Endothelial cell of umbilical vein (primary cell): ENCODE measurements at regions not wholly inside any gene's neighbourhood (a gene's known extent, or its start where the extent isn't known, plus 50 kb on each side); places are given as distances from the start of the nearest gene placed in this dataset.

Source experiments
- BruUV-seq: library from RNA; stranded (reverse); fragments of 400-500 nt; replicated peaks from 2 replicates; lab custom pipeline; 2021; lab: Mats Ljungman, UMichigan
- CTCF ChIA-PET: fragments of 300-600, 350-600 bp; sonication (Branson Sonifier 250); formaldehyde crosslinking; loops from one replicate; lab custom pipeline; 2021; ENCODE audit warnings: antibody characterized with exemption, inconsistent platforms; lab: Charles Lee
- POLR2A ChIA-PET: fragments of 300-600, 350-600 bp; sonication (Branson Sonifier 250); formaldehyde crosslinking; loops from one replicate; lab custom pipeline; 2021; ENCODE audit warnings: antibody characterized with exemption, inconsistent platforms; lab: Charles Lee
- DNase-seq: peaks from one replicate; pipeline ENCODE4 v3.0.0-alpha.2; 2011; ENCODE audit warnings: low read depth, low spot score
- FAIRE-seq: peaks from 2 replicates; lab custom pipeline; 2011; peaks lifted over from hg19 to GRCh38; lab: Jason Lieb, UNC
- H2AFZ ChIP-seq: 2 replicates; pipeline ENCODE4 v1.6.0; 2012; ENCODE audit warnings: low read depth, low read length, control low read depth, inconsistent platforms
- H3K27ac ChIP-seq: 2 replicates; pipeline ENCODE4 v1.5.1; 2011; ENCODE audit warnings: low read depth, mild to moderate bottlenecking, control low read depth, low read length, moderate library complexity; ENCODE audit not compliant: insufficient read depth
- H3K27me3 ChIP-seq, 2 experiments: 2 replicates each; pipeline versions ENCODE4 v1.6.0 to v1.6.1; 2011; ENCODE audit warnings: low read length in 2 of 2, mixed read lengths in 1 of 2; ENCODE audit not compliant: control insufficient read depth in 2 of 2, insufficient read depth in 2 of 2
- H3K36me3 ChIP-seq, 2 experiments: 2 replicates in 1 of 2; 3 replicates in 1 of 2; pipeline ENCODE4 v1.5.1; 2011; ENCODE audit warnings: low read length in 2 of 2, mild to moderate bottlenecking in 1 of 2, moderate library complexity in 1 of 2; ENCODE audit not compliant: control insufficient read depth in 2 of 2, insufficient read depth in 2 of 2; ENCODE audit errors: extremely low read depth in 1 of 2
- H3K4me1 ChIP-seq: 3 replicates; pipeline ENCODE4 v1.5.1; 2011; ENCODE audit warnings: mild to moderate bottlenecking, low read length; ENCODE audit not compliant: control insufficient read depth, insufficient read depth; ENCODE audit errors: extremely low read depth
- H3K4me2 ChIP-seq: 2 replicates; pipeline ENCODE4 v1.6.1; 2011; ENCODE audit warnings: low read length, control low read depth, mixed read lengths; ENCODE audit not compliant: insufficient read depth
- H3K4me3 ChIP-seq, 3 experiments: fragments of 200-600 bp in 1 of 3; sonication (generic), shearing (Covaris generic) in 1 of 3; replicated peaks in 1 of 3; 2 replicates each; pipeline ENCODE4 v1.5.1; 2011 to 2016; ENCODE audit warnings: control low read depth in 3 of 3, low read length in 3 of 3, mild to moderate bottlenecking in 2 of 3, inconsistent platforms in 1 of 3, low read depth in 1 of 3, moderate library complexity in 1 of 3; ENCODE audit not compliant: insufficient read depth in 1 of 3
- H3K79me2 ChIP-seq: 2 replicates; pipeline ENCODE4 v1.6.0; 2012; ENCODE audit warnings: low read length, inconsistent platforms; ENCODE audit not compliant: control insufficient read depth, insufficient read depth
- H3K9ac ChIP-seq: replicated peaks from 2 replicates; pipeline ENCODE3; 2011; ENCODE audit warnings: low read length, control low read depth; ENCODE audit not compliant: insufficient read depth; ENCODE audit errors: extremely low read depth
- H3K9me1 ChIP-seq: replicated peaks from 3 replicates; pipeline ENCODE4 v1.6.0; 2011; ENCODE audit warnings: mild to moderate bottlenecking, low read length; ENCODE audit not compliant: control insufficient read depth, insufficient read depth; ENCODE audit errors: extremely low read depth
- H3K9me3 ChIP-seq: replicated peaks from 2 replicates; pipeline ENCODE4 v1.5.1; 2012; ENCODE audit warnings: low read length, inconsistent platforms; ENCODE audit not compliant: control insufficient read depth, insufficient read depth
- H4K20me1 ChIP-seq: replicated peaks from 2 replicates; pipeline ENCODE3; 2011; ENCODE audit warnings: mild to moderate bottlenecking, low read length; ENCODE audit not compliant: control insufficient read depth, insufficient read depth; ENCODE audit errors: extremely low read depth
- CTCF ChIP-seq, 2 donors: IDR thresholded peaks; 1 replicate in 1 of 2; 2 replicates in 1 of 2; pipeline ENCODE4 v1.5.1; 2011; ENCODE audit warnings: low read length in 2 of 2, mild to moderate bottlenecking in 2 of 2, moderate library complexity in 2 of 2, control low read depth in 1 of 2, inconsistent platforms in 1 of 2, low read depth in 1 of 2; ENCODE audit not compliant: insufficient read depth in 1 of 2; ENCODE audit errors: extremely low read depth in 1 of 2
- EZH2 ChIP-seq: IDR thresholded peaks from 2 replicates; pipeline ENCODE4 v1.6.1; 2012; ENCODE audit warnings: borderline replicate concordance, low read depth, mild to moderate bottlenecking, moderate library complexity, low read length, inconsistent platforms; ENCODE audit not compliant: severe bottlenecking
- FOS ChIP-seq: IDR thresholded peaks from 2 replicates; pipeline ENCODE4 v1.6.1; 2011; ENCODE audit warnings: mild to moderate bottlenecking, low read length, moderate library complexity, borderline replicate concordance; ENCODE audit not compliant: insufficient read depth
- GATA2 ChIP-seq: IDR thresholded peaks from 2 replicates; pipeline ENCODE4 v1.7.0; 2011; ENCODE audit warnings: low read depth, mild to moderate bottlenecking, moderate library complexity, mixed read lengths, low read length; ENCODE audit not compliant: insufficient read length, insufficient read depth
- JUN ChIP-seq: IDR thresholded peaks from 2 replicates; pipeline ENCODE4 v1.6.1; 2011; ENCODE audit warnings: borderline replicate concordance, low read depth; ENCODE audit not compliant: insufficient read length, insufficient read depth
- MAX ChIP-seq: IDR thresholded peaks from 2 replicates; pipeline ENCODE4 v1.6.1; 2011; ENCODE audit not compliant: insufficient read depth, insufficient read length
- MYC ChIP-seq: IDR thresholded peaks from one replicate; pipeline ENCODE4 v1.6.1; 2011; ENCODE audit warnings: mild to moderate bottlenecking, low read depth, low read length
- POLR2A ChIP-seq: IDR thresholded peaks from 2 replicates; pipeline ENCODE4 v1.6.1; 2012; ENCODE audit warnings: low read depth, mild to moderate bottlenecking, control low read depth, low read length
- POLR2AphosphoS5 ChIP-seq: IDR thresholded peaks from 2 replicates; pipeline ENCODE4 v1.6.1; 2012; ENCODE audit warnings: low read depth, mild to moderate bottlenecking, control low read depth, low read length, moderate library complexity; ENCODE audit not compliant: insufficient read depth
- dilution Hi-C: fragments of 300-500 bp; cut with MboI; formaldehyde crosslinking; loops from one replicate; pipeline ENCODE4 v1.15.0; 2019; ENCODE audit warnings: low sequenced_read_pairs; ENCODE audit not compliant: extremely low pct_ligation_motif_present
- intact Hi-C: fragments of 100-400 bp; cut with micrococcal nuclease; formaldehyde crosslinking; loops from one replicate; pipeline ENCODE4 v1.10.0; 2022

- Histone ChIP-seq H3K4me2 (no peak overlapping the region), H3K9me1 (no peaks in the 10 kb centered on the region), H3K36me3 (no peaks in the 10 kb centered on the region), H3K4me3 (no peak overlapping the region), H3K4me1 (no peaks in the 10 kb centered on the region), H3K27ac (no peak overlapping the region), H4K20me1 (no peaks in the 10 kb centered on the region), H3K79me2 (no peaks in the 10 kb centered on the region), H2AFZ (no peak overlapping the region), H3K9ac (no peak overlapping the region), H3K9me3 (no peaks in the 10 kb centered on the region), H3K27me3 (no peaks in the 10 kb centered on the region)
- TF ChIP-seq MYC: no peak
- TF ChIP-seq POLR2A: no peak
- no peak for TF ChIP-seq CTCF (IDR thresholded peaks at IDR 0.05; ENCODE audit: extremely low read depth in 1 of 2, insufficient read depth in 1 of 2, low read depth in 1 of 2, low read length in 2 of 2)
- TF ChIP-seq FOS: no peak
- no peak for TF ChIP-seq POLR2AphosphoS5
- no peak for TF ChIP-seq MAX
- TF ChIP-seq GATA2: no peak
- TF ChIP-seq JUN: no peak
- no peak for TF ChIP-seq EZH2
- DNase-seq: no peak
- ChIA-PET CTCF (no interaction called here), POLR2A (no interaction called here)
- no peak for FAIRE-seq
- BruUV-seq: no TSS peak
- dilution Hi-C loops: no loop called here
- intact Hi-C loops: no loop called here
Measured at GRCh38 chr11:15579287-15580001, 464.7 kb downstream of the INSC start.
